PC-9 (cell line): ENCODE measurements at regions not wholly inside any gene's neighbourhood (a gene's known extent, or its start where the extent isn't known, plus 50 kb on each side); places are given as distances from the start of the nearest gene placed in this dataset.

ENCODE experiments used
- BruUV-seq: library from RNA; stranded (reverse); fragments of 400-500 nt; replicated peaks from 2 replicates; lab custom pipeline; 2021; lab: Mats Ljungman, UMichigan
- CTCF ChIA-PET: fragments of 300-600 bp; sonication (Branson Sonifier 250); formaldehyde crosslinking; loops from one replicate; lab custom pipeline; 2022; ENCODE audit warnings: antibody characterized with exemption; lab: Charles Lee
- POLR2A ChIA-PET: fragments of 300-600 bp; sonication (Branson Sonifier 250); formaldehyde crosslinking; loops from one replicate; lab custom pipeline; 2022; ENCODE audit warnings: antibody characterized with exemption; ENCODE audit not compliant: unreplicated experiment; lab: Charles Lee
- DNase-seq, 2 experiments: peaks; one replicate each; pipeline versions ENCODE4 v3.0.0 to v3.0.0-alpha.2; 2015 to 2022; ENCODE audit warnings: mixed read lengths in 1 of 2
- H2AFZ ChIP-seq: fragments of 200-600 bp; sonication (generic); 2 replicates; pipeline ENCODE4 v1.8.1; 2017; ENCODE audit warnings: antibody characterized with exemption
- H3F3A ChIP-seq: fragments of 200-600 bp; sonication (generic); 2 replicates; pipeline ENCODE4 v1.8.1; 2017; ENCODE audit warnings: antibody characterized with exemption, mild to moderate bottlenecking, low read depth; ENCODE audit not compliant: insufficient read depth
- H3K27ac ChIP-seq: fragments of 200-600 bp; sonication (generic); 2 replicates; pipeline ENCODE4 v1.6.1; 2016; ENCODE audit warnings: mixed run types
- H3K27me3 ChIP-seq: fragments of 200-600 bp; sonication (generic); 2 replicates; pipeline ENCODE4 v1.6.1; 2016; ENCODE audit warnings: low read depth, mixed run types; ENCODE audit not compliant: insufficient read depth
- H3K36me3 ChIP-seq: fragments of 200-600 bp; sonication (generic); 2 replicates; pipeline ENCODE4 v1.6.1; 2016; ENCODE audit warnings: low read depth, mixed run types
- H3K4me1 ChIP-seq: fragments of 200-600 bp; sonication (generic); replicated peaks from 2 replicates; pipeline ENCODE4 v1.6.1; 2016; ENCODE audit warnings: mixed run types; ENCODE audit not compliant: insufficient read depth
- H3K4me2 ChIP-seq: fragments of 200-600 bp; sonication (generic); 2 replicates; pipeline ENCODE4 v1.6.1; 2017; ENCODE audit warnings: mixed run types
- H3K4me3 ChIP-seq: fragments of 200-600 bp; sonication (generic); 2 replicates; pipeline ENCODE4 v1.6.1; 2016; ENCODE audit warnings: mixed run types
- H3K79me2 ChIP-seq: fragments of 200-600 bp; sonication (generic); 2 replicates; pipeline ENCODE4 v1.6.1; 2017; ENCODE audit warnings: low read depth, mixed run types
- H3K9me2 ChIP-seq: fragments of 200-600 bp; sonication (generic); 2 replicates; pipeline ENCODE4 v1.8.1; 2017; ENCODE audit warnings: mild to moderate bottlenecking; ENCODE audit not compliant: insufficient read depth
- H3K9me3 ChIP-seq: fragments of 200-600 bp; sonication (generic); 2 replicates; pipeline ENCODE4 v1.8.1; 2016; ENCODE audit warnings: low read depth; ENCODE audit not compliant: insufficient read depth
- H4K20me1 ChIP-seq: fragments of 200-600 bp; sonication (generic); 2 replicates; pipeline ENCODE4 v1.8.1; 2017; ENCODE audit not compliant: insufficient read depth
- CTCF ChIP-seq: fragments of 200-600 bp; sonication (generic); conservative IDR thresholded peaks from 2 replicates; pipeline ENCODE4 v1.6.1; 2017; ENCODE audit warnings: mixed run types, antibody characterized with exemption, mild to moderate bottlenecking, moderate library complexity
- EZH2 ChIP-seq: fragments of 200-600 bp; sonication (generic); IDR thresholded peaks from 2 replicates; pipeline ENCODE4 v1.8.0; 2017; ENCODE audit warnings: antibody characterized with exemption, low read depth
- intact Hi-C: fragments of 100-400 bp; cut with micrococcal nuclease; formaldehyde crosslinking; loops from one replicate; pipeline ENCODE4 v1.10.0; 2022; ENCODE audit not compliant: unreplicated experiment

- CTCF ChIA-PET = no interaction called here
- Histone ChIP-seq H2AFZ (no peak overlapping the region), H3K36me3 (no peaks in the 10 kb centered on the region), H3K79me2 (no peaks in the 10 kb centered on the region), H4K20me1 (no peaks in the 10 kb centered on the region), H3K27ac (no peak overlapping the region), H3K4me2 (no peak overlapping the region), H3K9me2 (no peaks in the 10 kb centered on the region), H3K27me3 (0 out of 2 replicates have a peak, but pooled peaks cover under 1% of the 10 kb centered on the region), H3F3A (no peaks in the 10 kb centered on the region), H3K4me1 (0 out of 2 replicates have a peak, but pooled peaks cover 3% of the 10 kb centered on the region), H3K9me3 (no peaks in the 10 kb centered on the region), H3K4me3 (no peak overlapping the region)
- no TSS peak for BruUV-seq
- intact Hi-C loops = no loop called here
- TF ChIP-seq EZH2 = no peak
- no peak for TF ChIP-seq CTCF
- no peak for DNase-seq
- POLR2A ChIA-PET = no interaction called here
Measured at GRCh38 chr6:5871296-5871695, 135.4 kb downstream of the NRN1 start.

GRCh38 chr6:5869676-5870075 lies 137.0 kb downstream of the NRN1 start:
- Histone ChIP-seq H2AFZ (no peak overlapping the region), H3K9me2 (no peaks in the 10 kb centered on the region), H3K27ac (no peak overlapping the region), H3K27me3 (no peaks in the 10 kb centered on the region), H3K4me1 (0 out of 2 replicates have a peak, but pooled peaks cover 4% of the 10 kb centered on the region), H3K9me3 (no peaks in the 10 kb centered on the region), H3K4me3 (no peak overlapping the region), H3K36me3 (no peaks in the 10 kb centered on the region), H3F3A (no peaks in the 10 kb centered on the region), H3K79me2 (no peaks in the 10 kb centered on the region), H4K20me1 (no peaks in the 10 kb centered on the region), H3K4me2 (no peak overlapping the region)
- no TSS peak for BruUV-seq
- CTCF ChIA-PET = no interaction called here
- TF ChIP-seq EZH2 = no peak
- POLR2A ChIA-PET = no interaction called here
- intact Hi-C loops = loop anchor here (10.0 kb wide), 1 partner anchor 395 kb away; no protein-coding TSS in a partner anchor
- no peak for DNase-seq

- BruUV-seq = no TSS peak
- H3K36me3 ChIP-seq = no peaks in the 10 kb centered on the region
- 0 out of 2 replicates have a peak, but pooled peaks cover 4% of the 10 kb centered on the region for H3K4me1 ChIP-seq
- H3K27me3 ChIP-seq = no peaks in the 10 kb centered on the region
- no peaks in the 10 kb centered on the region for H3K9me3 ChIP-seq
- H2AFZ ChIP-seq = no peak overlapping the region
- POLR2A ChIA-PET = no interaction called here
- no peak for DNase-seq
- intact Hi-C loops = loop anchor here (10.0 kb wide), 1 partner anchor 394 kb away; no protein-coding TSS in a partner anchor
- H3K27ac ChIP-seq = no peak overlapping the region
- no peaks in the 10 kb centered on the region for H3F3A ChIP-seq
- CTCF ChIA-PET = no interaction called here
- no peaks in the 10 kb centered on the region for H4K20me1 ChIP-seq
- no peaks in the 10 kb centered on the region for H3K9me2 ChIP-seq
- H3K4me2 ChIP-seq = no peak overlapping the region
- H3K4me3 ChIP-seq = no peak overlapping the region
- H3K79me2 ChIP-seq = no peaks in the 10 kb centered on the region
- TF ChIP-seq CTCF = no peak
- no peak for TF ChIP-seq EZH2
Measured at GRCh38 chr6:5869261-5869660, 137.5 kb downstream of the NRN1 start.
